ENCODE measurements at regions not wholly inside any gene's neighbourhood (a gene's known extent, or its start where the extent isn't known, plus 50 kb on each side); places are given as distances from the start of the nearest gene placed in this dataset.
A peak's percentile ranks its signal among the peaks of the same experiment; 100 is the strongest.

DNA sequence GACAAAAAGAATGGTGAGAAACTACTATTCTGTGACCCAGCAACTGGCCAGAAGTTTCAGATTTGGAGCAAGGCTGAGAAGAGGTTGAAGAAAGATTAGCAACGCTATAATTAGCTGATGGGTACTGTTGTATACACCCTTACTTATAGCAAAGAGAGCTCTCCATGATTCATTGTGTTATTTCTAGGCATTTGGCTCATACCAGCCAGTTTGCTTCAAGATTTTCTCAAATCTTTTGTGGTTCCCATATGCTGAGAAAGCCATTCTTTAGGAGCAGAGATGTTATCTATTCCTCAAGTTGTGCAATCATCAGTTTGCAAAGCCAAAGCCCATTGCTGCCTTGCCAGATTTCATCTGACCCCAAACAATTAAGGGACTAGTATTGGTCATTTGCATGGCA, 179.4 kb downstream of the ETS1 start:
- no peak for DNase-seq

DNA sequence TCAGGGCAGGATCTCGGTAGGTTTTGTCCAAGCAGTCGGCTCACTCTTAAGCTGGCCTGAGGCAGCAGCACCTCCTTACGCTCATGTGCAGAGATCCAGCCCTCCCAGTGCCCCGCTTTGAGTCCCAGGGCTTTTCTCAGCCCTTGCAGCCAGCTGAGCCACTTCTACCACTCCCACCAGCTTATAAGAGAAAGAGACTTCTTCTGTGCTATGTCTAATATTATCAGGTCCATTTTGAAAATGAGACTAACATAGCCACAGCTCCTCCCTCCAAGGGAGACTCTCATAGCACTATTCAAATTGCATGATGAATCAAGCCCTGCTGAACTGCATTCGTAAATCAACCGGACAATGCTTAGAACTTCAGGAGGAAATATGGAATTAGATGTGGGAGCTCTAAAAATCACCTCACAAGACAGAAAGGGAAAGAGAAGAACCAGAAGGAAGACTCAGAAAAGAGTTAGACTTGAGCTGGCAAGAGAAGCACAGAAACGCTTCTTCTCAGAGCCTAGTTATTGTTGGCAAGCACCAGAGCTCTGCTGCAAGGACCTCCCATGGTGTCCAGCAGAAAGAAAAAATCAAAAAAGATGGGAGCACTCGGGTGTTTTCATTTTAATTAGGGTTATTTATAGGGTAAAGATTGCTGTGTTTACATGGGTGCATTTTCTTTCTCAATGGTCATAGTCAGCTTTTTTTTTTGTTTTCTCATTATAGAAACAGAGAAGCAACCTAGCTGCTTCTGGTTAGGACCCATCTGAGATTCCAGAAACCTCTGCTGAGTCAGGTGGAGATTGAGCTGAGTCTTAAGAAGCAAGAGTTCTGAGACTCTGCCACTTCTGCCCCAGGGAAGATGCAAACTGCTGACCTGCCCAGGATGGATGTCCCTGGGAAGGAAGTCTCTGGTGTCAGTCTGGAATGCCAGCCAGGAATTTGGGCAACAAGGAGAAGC, 181.4 kb downstream of the ETS1 start:
- DNase-seq = no peak

GRCh38 chr11:128405112-128405511, 182.2 kb downstream of the ETS1 start:
- DNase-seq = no peak

GRCh38 chr11:128404437-128404836, 182.9 kb downstream of the ETS1 start:
- no peak for DNase-seq

DNA sequence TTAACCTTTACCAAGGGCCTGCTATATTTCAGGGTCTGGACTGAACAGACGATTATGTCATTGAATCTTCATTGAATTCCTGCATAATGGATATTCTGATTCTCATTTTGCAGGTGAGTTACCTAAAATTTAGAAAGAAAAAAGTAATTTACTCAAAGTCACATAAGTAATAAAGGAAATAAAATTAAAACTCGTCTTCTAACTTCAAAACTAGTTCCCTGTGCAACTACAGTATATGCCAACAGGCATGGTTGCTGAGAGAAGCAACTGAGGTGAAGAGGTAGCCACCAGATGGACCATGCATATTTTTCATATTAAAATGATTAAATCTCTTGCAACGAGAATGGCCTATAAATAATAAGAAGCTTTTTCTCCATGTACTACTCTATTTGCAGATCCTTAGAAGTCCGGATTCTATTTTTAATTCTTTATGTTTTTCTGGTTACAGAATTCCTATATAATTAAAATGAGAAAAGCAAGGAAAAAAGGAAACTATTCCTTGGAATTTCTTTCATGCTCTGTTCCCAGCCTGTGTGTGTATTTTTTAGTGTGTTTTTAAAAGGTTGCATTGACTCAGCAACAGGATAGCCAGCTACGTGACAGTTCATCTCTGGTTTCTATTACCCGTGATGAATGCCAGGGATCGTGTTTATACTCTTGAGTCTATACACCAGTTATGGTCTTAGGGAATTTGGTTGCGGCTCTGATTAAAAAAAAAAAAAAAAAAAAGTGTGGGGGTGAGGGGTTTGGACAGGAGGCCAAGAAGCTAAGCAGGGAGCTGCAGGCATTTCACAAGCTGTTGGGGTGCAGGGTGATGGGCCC, 186.8 kb downstream of the ETS1 start:
- DNase-seq = no peak

- DNase-seq = peak; percentile 75
Measured at GRCh38 chr11:128399251-128400121, 187.9 kb downstream of the ETS1 start.

DNA sequence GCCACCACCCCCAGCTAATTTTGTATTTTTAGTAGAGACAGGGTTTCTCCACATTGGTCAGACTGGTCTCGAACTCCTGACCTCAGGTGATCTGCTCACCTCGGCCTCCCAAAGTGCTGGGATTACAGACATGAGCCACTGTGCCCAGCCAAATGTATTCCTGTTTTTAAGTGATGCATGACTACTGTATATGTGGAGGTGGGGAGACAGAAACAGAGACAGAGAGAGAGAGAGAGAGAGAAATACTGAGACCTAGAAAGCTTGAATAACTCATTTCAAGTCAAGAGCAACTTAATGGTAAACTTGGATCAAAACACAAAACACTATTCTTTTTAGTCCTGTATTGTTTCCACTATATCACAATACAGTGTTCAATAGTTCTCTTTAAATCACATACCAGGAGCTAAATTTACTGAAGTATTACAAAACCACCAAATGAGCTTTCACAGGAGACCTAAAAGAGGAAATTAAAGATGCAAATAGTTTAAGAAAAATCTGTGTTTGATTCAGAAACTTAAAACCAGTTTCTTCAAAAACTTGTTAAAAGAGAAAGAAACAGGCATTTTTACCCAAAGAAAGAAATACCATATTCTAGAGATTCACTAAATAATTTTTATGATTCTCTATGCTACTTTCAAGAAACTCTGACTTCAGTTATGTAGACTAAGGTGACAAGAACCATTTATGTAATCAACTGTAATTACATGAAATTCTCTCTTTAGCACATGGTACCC, 188.7 kb downstream of the ETS1 start:
- DNase-seq = peak; percentile 22

- no peak for DNase-seq
Measured at GRCh38 chr11:128397362-128397761, 190.0 kb downstream of the ETS1 start.

GRCh38 chr11:128394431-128395089, 192.8 kb downstream of the ETS1 start:
- no peak for DNase-seq

DNA sequence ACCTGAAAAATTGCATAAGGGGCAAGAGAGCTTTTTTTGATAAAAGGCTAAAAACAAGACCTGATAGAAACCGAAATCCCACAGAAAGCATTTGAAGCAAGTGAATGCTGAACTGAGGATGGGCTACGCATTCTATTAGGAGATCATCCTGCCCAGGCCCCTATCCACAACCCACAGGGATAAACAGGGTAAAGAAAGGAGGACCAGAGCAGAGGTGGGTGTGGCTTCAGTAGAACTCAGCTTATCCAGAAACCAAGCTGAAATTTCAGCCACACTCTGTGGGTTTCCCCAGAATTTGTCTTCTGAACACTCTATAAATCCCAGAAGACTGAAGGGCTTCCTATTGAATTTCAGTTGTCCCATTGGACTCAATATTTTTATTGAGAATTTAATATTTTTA, 195.1 kb downstream of the ETS1 start:
- DNase-seq = no peak

DNA sequence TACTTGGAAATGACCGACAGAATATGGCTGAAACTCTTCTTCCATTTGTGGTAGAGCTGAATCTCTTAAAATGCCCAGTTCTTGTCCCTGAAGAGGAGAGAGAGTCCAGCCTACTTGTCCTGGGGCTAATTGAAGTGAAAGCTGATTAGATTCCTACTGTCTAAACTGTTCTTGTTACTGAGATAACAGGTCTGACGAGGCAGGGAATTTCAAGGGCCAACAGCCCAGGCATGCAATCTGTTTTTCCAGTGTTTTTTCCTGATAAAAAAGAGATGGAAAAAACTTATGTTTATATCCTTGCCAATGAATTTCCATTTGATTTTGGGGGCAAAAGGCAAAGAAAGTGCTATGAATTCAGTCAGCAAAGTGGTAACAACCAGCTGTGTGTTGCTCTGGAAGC, 195.5 kb downstream of the ETS1 start:
- no peak for DNase-seq

- no peak for DNase-seq
Measured at GRCh38 chr11:128390246-128390645, 197.1 kb downstream of the ETS1 start.

- DNase-seq = no peak
Measured at GRCh38 chr11:128389461-128389976, 197.8 kb downstream of the ETS1 start.

GRCh38 chr11:128388206-128388815, 199.0 kb downstream of the ETS1 start:
- DNase-seq = no peak

DNA sequence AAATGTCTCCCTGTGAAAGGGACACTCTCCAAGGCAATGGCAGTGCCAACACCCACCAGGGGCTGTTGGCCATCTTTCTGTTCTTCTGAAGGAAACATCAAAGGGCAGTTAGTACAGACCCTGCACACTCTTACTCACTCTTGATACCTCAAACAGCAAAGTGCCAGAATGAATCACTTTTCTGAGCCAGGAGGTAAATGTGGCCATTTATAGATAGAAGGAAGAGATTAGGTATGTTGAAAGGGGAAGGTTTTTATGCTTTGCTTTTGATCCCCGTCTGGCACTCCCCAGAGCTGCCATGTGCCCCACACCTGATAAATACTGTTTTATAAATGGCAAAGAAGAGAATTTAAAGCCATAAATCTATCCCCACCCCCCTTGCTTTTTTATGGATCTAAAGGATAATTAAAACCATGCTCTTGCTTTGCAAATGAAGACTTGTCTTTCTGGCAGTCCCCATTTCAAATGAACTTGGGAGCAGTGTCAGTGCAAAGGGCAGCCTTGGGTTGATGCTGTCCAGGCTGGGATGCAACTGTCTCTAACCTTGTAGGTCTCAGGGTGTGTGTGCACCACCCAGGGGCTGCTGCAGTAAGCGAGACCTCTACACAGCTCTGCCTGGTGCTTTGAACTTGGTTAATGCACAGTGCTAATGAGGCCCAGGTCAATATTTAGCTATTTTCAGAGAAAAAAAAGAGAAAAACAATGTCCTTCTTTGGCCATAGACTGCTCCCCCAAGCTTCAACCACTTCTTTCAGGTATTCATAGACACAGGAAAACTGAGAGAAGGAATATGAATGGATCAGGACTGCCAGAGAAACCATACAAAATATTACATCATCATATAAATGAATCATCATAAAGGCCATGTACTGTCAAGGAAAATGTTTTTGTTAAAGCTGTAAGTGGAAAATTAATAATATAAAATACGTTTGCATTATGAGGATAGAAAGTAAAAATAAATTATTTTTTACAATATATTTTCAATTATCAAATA, 207.5 kb downstream of the ETS1 start:
- no peak for DNase-seq

GRCh38 chr11:128375961-128376360, 211.4 kb downstream of the ETS1 start:
- no peak for DNase-seq

DNA sequence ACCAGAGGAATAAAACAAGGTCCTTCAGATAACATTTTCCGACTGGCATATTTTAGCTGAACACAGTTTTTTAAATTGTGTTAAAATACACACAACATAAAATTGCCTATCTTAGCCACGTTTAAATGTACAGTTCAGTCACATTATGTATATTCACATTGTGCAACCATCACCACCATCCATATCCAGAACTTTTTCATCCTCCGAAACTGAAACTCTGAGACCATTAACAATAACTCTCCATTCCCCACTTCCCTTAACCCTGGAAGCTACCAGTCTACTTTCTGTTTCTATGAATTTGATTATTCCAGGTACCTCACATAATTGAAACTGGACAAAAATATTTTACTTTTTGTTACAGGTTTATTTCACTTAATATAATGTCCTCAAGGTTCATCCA, 213.3 kb downstream of the ETS1 start:
- peak; percentile 69 for DNase-seq

GRCh38 chr11:128372977-128373376, 214.4 kb downstream of the ETS1 start:
- DNase-seq = no peak

- no peak for DNase-seq
Measured at GRCh38 chr11:128367573-128367972, 219.8 kb downstream of the ETS1 start.

DNA sequence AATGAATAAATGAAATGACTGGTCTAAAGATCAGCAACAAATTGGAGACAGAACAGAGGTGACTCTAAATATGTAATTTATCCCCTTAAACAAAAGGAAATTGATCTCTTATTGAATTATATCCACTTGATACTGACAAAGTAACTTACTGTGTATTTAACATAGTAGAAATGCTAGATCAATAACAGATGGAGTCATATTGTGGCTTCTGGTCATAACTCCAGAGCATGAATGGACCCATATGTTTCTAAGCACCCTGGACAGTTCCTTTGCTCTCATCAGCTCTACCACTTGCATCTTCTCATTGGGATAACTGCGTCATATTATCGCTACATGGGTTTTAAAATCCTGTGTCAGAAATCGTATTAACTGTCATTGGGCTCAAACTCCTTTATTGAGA, 222.3 kb downstream of the ETS1 start:
- no peak for DNase-seq

All from MV-4-11 (cell line).